OCI-LY1 (cell line): ENCODE measurements at regions not wholly inside any gene's neighbourhood (a gene's known extent, or its start where the extent isn't known, plus 50 kb on each side); places are given as distances from the start of the nearest gene placed in this dataset.

Experiments used
- CTCF ChIP-seq: fragments of 200-600 bp; sonication (generic), shearing (Covaris generic); IDR thresholded peaks from 2 replicates; pipeline ENCODE4 v1.5.1; 2017; ENCODE audit warnings: mild to moderate bottlenecking, antibody characterized with exemption, low read length, moderate library complexity, mixed read lengths
- EZH2 ChIP-seq: fragments of 200-600 bp; sonication (generic), shearing (Covaris generic); IDR thresholded peaks from 2 replicates; pipeline ENCODE4 v1.8.0; 2017; ENCODE audit warnings: borderline replicate concordance, mixed run types, mild to moderate bottlenecking, antibody characterized with exemption, low read length, moderate library complexity, mixed read lengths

- no peak for TF ChIP-seq CTCF
- no peak for TF ChIP-seq EZH2
Measured at GRCh38 chr2:156190517-156190916, 142.0 kb downstream of the NR4A2 start.
